ENCODE measurements at regions not wholly inside any gene's neighbourhood (a gene's known extent, or its start where the extent isn't known, plus 50 kb on each side); places are given as distances from the start of the nearest gene placed in this dataset.
"Not testable (repeated sequence)": the region's sequence is repeated elsewhere in the genome, so short reads cannot be mapped to it uniquely, and the experiment has no call there.

- Histone ChIP-seq H3K9me3 (ENCODE audit: low read depth) (no peaks in the 10 kb centered on the region), H3K4me3 (no peak overlapping the region), H2AFZ (replicated peaks) (no peak overlapping the region), H3F3A (ENCODE audit: low read depth) (no peaks in the 10 kb centered on the region), H4K20me1 (ENCODE audit: low read depth) (no peaks in the 10 kb centered on the region), H3K4me1 (no peaks in the 10 kb centered on the region), H3K27me3 (no peaks in the 10 kb centered on the region), H3K79me2 (ENCODE audit: low read depth) (no peaks in the 10 kb centered on the region), H3K27ac (no peak overlapping the region), H3K36me3 (no peaks in the 10 kb centered on the region), H3K9ac (no peak overlapping the region), H3K4me2 (no peak overlapping the region)
- H3K4me1 Mint-ChIP-seq, result no peaks in the 10 kb centered on the region
- TF ChIP-seq EZH2 (IDR thresholded peaks at IDR 0.05) (no peak), EZH2phosphoT487 (IDR thresholded peaks at IDR 0.05) (no peak), CTCF (IDR thresholded peaks at IDR 0.05) (no peak)
- H3K4me3 Mint-ChIP-seq, result no peak overlapping the region
- peaks cover 5% of the 10 kb centered on the region for H3K9me3 Mint-ChIP-seq
- H3K36me3 Mint-ChIP-seq, result no peaks in the 10 kb centered on the region
- H3K27ac Mint-ChIP-seq, result no peak overlapping the region
- DNase-seq (ENCODE audit: low spot score), result no peak
- peaks cover 11% of the 10 kb centered on the region for H3K27me3 Mint-ChIP-seq (ENCODE audit: insufficient read depth, low read depth)
Observed at GRCh38 chr10:3255616-3256015, 83.0 kb upstream of the PITRM1 start.

GRCh38 chr10:3255075-3255474 lies 82.5 kb upstream of the PITRM1 start:
- no peaks in the 10 kb centered on the region for H4K20me1 ChIP-seq (ENCODE audit: low read depth)
- no peaks in the 10 kb centered on the region for H3F3A ChIP-seq (ENCODE audit: low read depth)
- H3K4me1 Mint-ChIP-seq, result no peaks in the 10 kb centered on the region
- no peaks in the 10 kb centered on the region for H3K79me2 ChIP-seq (ENCODE audit: low read depth)
- H3K9ac ChIP-seq, result no peak overlapping the region
- no peak overlapping the region for H3K27ac Mint-ChIP-seq
- H2AFZ ChIP-seq (replicated peaks), result no peak overlapping the region
- TF ChIP-seq EZH2phosphoT487 (IDR thresholded peaks at IDR 0.05), result no peak
- no peak for TF ChIP-seq CTCF (IDR thresholded peaks at IDR 0.05)
- no peak for TF ChIP-seq EZH2 (IDR thresholded peaks at IDR 0.05)
- no peaks in the 10 kb centered on the region for H3K9me3 ChIP-seq (ENCODE audit: low read depth)
- no peaks in the 10 kb centered on the region for H3K36me3 Mint-ChIP-seq
- H3K27ac ChIP-seq, result no peak overlapping the region
- no peak overlapping the region for H3K4me2 ChIP-seq
- no peaks in the 10 kb centered on the region for H3K36me3 ChIP-seq
- no peaks in the 10 kb centered on the region for H3K27me3 ChIP-seq
- H3K4me3 Mint-ChIP-seq, result no peak overlapping the region
- H3K4me1 ChIP-seq, result no peaks in the 10 kb centered on the region
- peaks cover 5% of the 10 kb centered on the region for H3K9me3 Mint-ChIP-seq
- DNase-seq (ENCODE audit: low spot score), result no peak
- no peak overlapping the region for H3K4me3 ChIP-seq
- peaks cover 11% of the 10 kb centered on the region for H3K27me3 Mint-ChIP-seq (ENCODE audit: insufficient read depth, low read depth)

GRCh38 chr10:3253974-3254373 lies 81.4 kb upstream of the PITRM1 start:
- not testable (repeated sequence) for H2AFZ ChIP-seq (replicated peaks); H3K9me3 Mint-ChIP-seq; H3K9me3 ChIP-seq (ENCODE audit: low read depth); H3K27me3 ChIP-seq; H3K4me3 ChIP-seq; H3K4me1 ChIP-seq; H3K36me3 ChIP-seq; H3K4me1 Mint-ChIP-seq; H3K27ac ChIP-seq; DNase-seq (ENCODE audit: low spot score); H3K9ac ChIP-seq; H3K79me2 ChIP-seq (ENCODE audit: low read depth); H3K36me3 Mint-ChIP-seq; H3K4me2 ChIP-seq; H4K20me1 ChIP-seq (ENCODE audit: low read depth); H3K27ac Mint-ChIP-seq; H3K4me3 Mint-ChIP-seq; H3K27me3 Mint-ChIP-seq (ENCODE audit: insufficient read depth, low read depth); H3F3A ChIP-seq (ENCODE audit: low read depth)

GRCh38 chr10:3251172-3251571 lies 78.6 kb upstream of the PITRM1 start:
- H3K4me3 Mint-ChIP-seq, result no peak overlapping the region
- Histone ChIP-seq H3K9me3 (ENCODE audit: low read depth) (no peaks in the 10 kb centered on the region), H3K4me3 (no peak overlapping the region), H3K79me2 (ENCODE audit: low read depth) (no peaks in the 10 kb centered on the region), H3K27ac (no peak overlapping the region), H3K9ac (no peak overlapping the region), H3F3A (ENCODE audit: low read depth) (no peaks in the 10 kb centered on the region), H4K20me1 (ENCODE audit: low read depth) (no peaks in the 10 kb centered on the region), H2AFZ (replicated peaks) (no peak overlapping the region), H3K4me1 (no peaks in the 10 kb centered on the region), H3K27me3 (no peaks in the 10 kb centered on the region), H3K4me2 (no peak overlapping the region), H3K36me3 (no peaks in the 10 kb centered on the region)
- H3K36me3 Mint-ChIP-seq, result no peaks in the 10 kb centered on the region
- DNase-seq (ENCODE audit: low spot score), result no peak
- peaks cover 9% of the 10 kb centered on the region for H3K27me3 Mint-ChIP-seq (ENCODE audit: insufficient read depth, low read depth)
- no peaks in the 10 kb centered on the region for H3K9me3 Mint-ChIP-seq
- TF ChIP-seq CTCF (IDR thresholded peaks at IDR 0.05) (no peak), EZH2phosphoT487 (IDR thresholded peaks at IDR 0.05) (no peak), EZH2 (IDR thresholded peaks at IDR 0.05) (no peak)
- no peak overlapping the region for H3K27ac Mint-ChIP-seq
- H3K4me1 Mint-ChIP-seq, result peaks cover 7% of the 10 kb centered on the region

All from neural progenitor cell (in vitro differentiated cells).